H1 (cell line): ENCODE measurements at regions not wholly inside any gene's neighbourhood (a gene's known extent, or its start where the extent isn't known, plus 50 kb on each side); places are given as distances from the start of the nearest gene placed in this dataset.

Experiments used
- CBX5 ChIP-seq: fragments of 300-800, 300-1000 bp; sonication (generic); IDR thresholded peaks from 2 replicates; pipeline ENCODE4 v1.7.1; 2016; ENCODE audit warnings: antibody characterized with exemption, low read length, low read depth
- CBX8 ChIP-seq: fragments of 300-800, 300-1000 bp; sonication (generic); IDR thresholded peaks from 2 replicates; pipeline ENCODE4 v1.7.1; 2016; ENCODE audit warnings: low read depth, low read length, borderline replicate concordance
- CHD2 ChIP-seq: IDR thresholded peaks from 2 replicates; pipeline ENCODE4 v1.6.1; 2012; ENCODE audit warnings: low read length, improper control_type of control experiment
- CTCF ChIP-seq, 3 experiments: IDR thresholded peaks; 1 replicate in 2 of 3; 2 replicates in 1 of 3; pipeline versions ENCODE4 v1.5.1 to v1.6.1; 2011; ENCODE audit warnings: low read length in 3 of 3, mild to moderate bottlenecking in 3 of 3, inconsistent platforms in 2 of 3, low read depth in 1 of 3, moderate library complexity in 1 of 3; ENCODE audit not compliant: insufficient read depth in 1 of 3; ENCODE audit errors: control extremely low read depth in 1 of 3
- E2F6 ChIP-seq: IDR thresholded peaks from 2 replicates; pipeline ENCODE4 v1.6.1; 2012; ENCODE audit warnings: inconsistent platforms
- EP300 ChIP-seq, 2 experiments: IDR thresholded peaks; 1 replicate in 1 of 2; 2 replicates in 1 of 2; pipeline ENCODE4 v1.6.1; 2011 to 2012; ENCODE audit warnings: low read depth in 2 of 2, low read length in 2 of 2, mild to moderate bottlenecking in 2 of 2, borderline replicate concordance in 1 of 2, inconsistent platforms in 1 of 2, moderate library complexity in 1 of 2
- HDAC2 ChIP-seq, 2 experiments: fragments of 300-600 bp in 1 of 2; sonication (generic) in 1 of 2; IDR thresholded peaks; 2 replicates each; pipeline ENCODE4 v1.6.1; 2011 to 2012; ENCODE audit warnings: low read depth in 2 of 2, low read length in 2 of 2, mild to moderate bottlenecking in 2 of 2, moderate library complexity in 2 of 2, borderline replicate concordance in 1 of 2, inconsistent platforms in 1 of 2
- POLR2A ChIP-seq, 2 experiments: IDR thresholded peaks; 1 replicate in 1 of 2; 2 replicates in 1 of 2; pipeline ENCODE4 v1.6.1; 2011; ENCODE audit warnings: low read depth in 2 of 2, low read length in 2 of 2, mild to moderate bottlenecking in 2 of 2; ENCODE audit errors: control extremely low read depth in 1 of 2
- TBP ChIP-seq: IDR thresholded peaks from 2 replicates; pipeline ENCODE4 v1.6.1; 2011; ENCODE audit warnings: low read depth, low read length, improper control_type of control experiment
- TEAD4 ChIP-seq: IDR thresholded peaks from 2 replicates; pipeline ENCODE4 v1.6.1; 2012; ENCODE audit warnings: low read depth, low read length, inconsistent platforms, mixed read lengths
- YY1 ChIP-seq: IDR thresholded peaks from 2 replicates; pipeline ENCODE4 v1.6.1; 2011; ENCODE audit warnings: low read depth, mild to moderate bottlenecking, low read length
- ZNF274 ChIP-seq: IDR thresholded peaks from 2 replicates; pipeline ENCODE4 v1.7.0; 2012; ENCODE audit warnings: low read length, borderline replicate concordance; ENCODE audit errors: extremely low read depth

GRCh38 chr1:187527346-187527745, 698.6 kb downstream of the PLA2G4A start:
- TF ChIP-seq CBX5 (no peak), TBP (no peak), TEAD4 (no peak), ZNF274 (no peak), YY1 (no peak), CHD2 (no peak), CTCF (IDR thresholded peaks at IDR 0.05; ENCODE audit: control extremely low read depth in 1 of 3, insufficient read depth in 1 of 3, low read depth in 1 of 3, low read length in 3 of 3) (no peak), POLR2A (IDR thresholded peaks at IDR 0.05; ENCODE audit: control extremely low read depth in 1 of 2, low read depth in 2 of 2, low read length in 2 of 2) (no peak), EP300 (IDR thresholded peaks at IDR 0.05; ENCODE audit: borderline replicate concordance in 1 of 2, low read depth in 2 of 2, low read length in 2 of 2) (no peak), CBX8 (no peak), HDAC2 (IDR thresholded peaks at IDR 0.05; ENCODE audit: borderline replicate concordance in 1 of 2, low read depth in 2 of 2, low read length in 2 of 2) (no peak), E2F6 (no peak)
